ENCODE measurements at regions not wholly inside any gene's neighbourhood (a gene's known extent, or its start where the extent isn't known, plus 50 kb on each side); places are given as distances from the start of the nearest gene placed in this dataset.

GRCh38 chr4:163895378-163896005, 401.0 kb downstream of the TMA16 start:
- DNase-seq, result no peak

- no peak for DNase-seq
These were observed 406.8 kb downstream of the TMA16 start for GRCh38 chr4:163901319-163901718.

GRCh38 chr4:163902417-163902816, 407.9 kb downstream of the TMA16 start:
- DNase-seq, result no peak

- DNase-seq, result no peak
These were observed 417.4 kb downstream of the TMA16 start for GRCh38 chr4:163911891-163912290.

- no peak for DNase-seq
These were observed 419.1 kb downstream of the TMA16 start for GRCh38 chr4:163913571-163913970.

- DNase-seq, result no peak
These were observed 421.4 kb downstream of the TMA16 start for GRCh38 chr4:163915896-163916295.

GRCh38 chr4:163920426-163920825, 425.9 kb downstream of the TMA16 start:
- no peak for DNase-seq

- DNase-seq, result no peak
These were observed 427.8 kb downstream of the TMA16 start for GRCh38 chr4:163922302-163922701.

GRCh38 chr4:163923092-163923491, 428.6 kb downstream of the TMA16 start:
- no peak for DNase-seq

- DNase-seq, result no peak
These were observed 435.6 kb downstream of the TMA16 start for GRCh38 chr4:163930086-163930485.

- no peak for DNase-seq
These were observed 438.0 kb downstream of the TMA16 start for GRCh38 chr4:163932504-163932903.

GRCh38 chr4:163939597-163939996, 445.1 kb downstream of the TMA16 start:
- no peak for DNase-seq

GRCh38 chr4:163941221-163941905, 446.9 kb downstream of the TMA16 start:
- no peak for DNase-seq

GRCh38 chr4:163948920-163949455, 454.5 kb downstream of the TMA16 start:
- DNase-seq, result no peak

- no peak for DNase-seq
These were observed 455.6 kb downstream of the TMA16 start for GRCh38 chr4:163949976-163950601.

GRCh38 chr4:163955288-163955687, 460.8 kb downstream of the TMA16 start:
- no peak for DNase-seq

- no peak for DNase-seq
These were observed 464.3 kb downstream of the TMA16 start for GRCh38 chr4:163958751-163959150.

GRCh38 chr4:163959932-163960331, 465.4 kb downstream of the TMA16 start:
- DNase-seq, result no peak

GRCh38 chr4:163966612-163967011, 472.1 kb downstream of the TMA16 start:
- DNase-seq, result no peak

GRCh38 chr4:163967263-163967662, 472.8 kb downstream of the TMA16 start:
- DNase-seq, result no peak

- no peak for DNase-seq
These were observed 473.2 kb downstream of the TMA16 start for GRCh38 chr4:163967710-163968109.

- no peak for DNase-seq
These were observed 474.8 kb downstream of the TMA16 start for GRCh38 chr4:163969291-163969690.

- DNase-seq, result no peak
These were observed 482.1 kb downstream of the TMA16 start for GRCh38 chr4:163976588-163976987.

- DNase-seq, result no peak
These were observed 493.9 kb downstream of the TMA16 start for GRCh38 chr4:163988391-163988790.

All from activated gamma-delta T cell (primary cell).